ENCODE measurements at regions not wholly inside any gene's neighbourhood (a gene's known extent, or its start where the extent isn't known, plus 50 kb on each side); places are given as distances from the start of the nearest gene placed in this dataset.

DNA sequence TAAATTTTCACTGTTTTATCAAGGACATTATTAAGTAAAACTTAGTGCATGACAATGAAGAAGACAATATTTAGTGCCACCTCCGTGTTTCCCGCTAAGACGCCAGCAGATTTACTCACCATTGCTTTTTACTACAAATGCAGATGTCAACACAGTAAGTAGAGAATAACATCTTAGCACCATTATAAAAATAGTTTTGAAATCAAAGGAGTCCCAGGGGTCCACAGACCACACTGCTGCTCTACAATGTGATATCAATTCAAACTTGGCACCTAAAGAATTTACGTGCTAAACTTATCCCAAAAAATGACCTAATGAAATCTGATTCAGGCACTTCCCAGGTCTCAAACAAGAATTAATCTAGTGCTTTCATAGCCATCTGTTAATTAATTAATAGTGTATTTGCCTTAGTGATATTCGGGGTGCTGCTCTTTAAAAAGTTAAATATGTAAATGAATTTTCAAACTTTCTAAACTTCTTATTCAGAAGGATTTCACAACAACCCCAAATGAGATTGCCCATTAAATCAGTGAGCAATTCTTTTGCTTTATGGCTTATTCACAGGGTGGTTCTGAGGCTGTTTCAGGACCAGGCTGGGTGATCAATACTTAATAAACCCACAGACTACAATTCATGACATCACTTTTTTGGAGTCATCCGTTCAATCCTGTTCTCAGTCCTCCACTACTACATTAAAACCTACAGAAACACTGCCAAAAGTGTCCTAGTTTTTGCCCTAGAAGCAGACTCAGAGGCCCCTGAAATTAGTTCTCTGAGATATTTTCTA lies 161.3 kb upstream of the LMNTD1 start:
- H3K9ac ChIP-seq (ENCODE audit: insufficient read length, low read depth) = no peak overlapping the region
- no peaks in the 10 kb centered on the region for H3K36me3 ChIP-seq (ENCODE audit: insufficient read depth, insufficient read length, low read length)
- no peak for DNase-seq (ENCODE audit: low read depth, low spot score)
- no peaks in the 10 kb centered on the region for H3K4me1 ChIP-seq (ENCODE audit: insufficient read depth, insufficient read length)
- H3K4me3 ChIP-seq (ENCODE audit: insufficient read length, low read depth) = no peak overlapping the region
- TF ChIP-seq YY1 (IDR thresholded peaks at IDR 0.05; ENCODE audit: insufficient read depth, insufficient read length) (no peak), SUZ12 (IDR thresholded peaks at IDR 0.05; ENCODE audit: extremely low read depth, insufficient read depth, insufficient read length) (no peak)
- peaks cover 24% of the 10 kb centered on the region for H3K9me3 ChIP-seq (ENCODE audit: insufficient read depth, low read length)
- no peaks in the 10 kb centered on the region for H3K27me3 ChIP-seq (ENCODE audit: insufficient read depth, insufficient read length)

DNA sequence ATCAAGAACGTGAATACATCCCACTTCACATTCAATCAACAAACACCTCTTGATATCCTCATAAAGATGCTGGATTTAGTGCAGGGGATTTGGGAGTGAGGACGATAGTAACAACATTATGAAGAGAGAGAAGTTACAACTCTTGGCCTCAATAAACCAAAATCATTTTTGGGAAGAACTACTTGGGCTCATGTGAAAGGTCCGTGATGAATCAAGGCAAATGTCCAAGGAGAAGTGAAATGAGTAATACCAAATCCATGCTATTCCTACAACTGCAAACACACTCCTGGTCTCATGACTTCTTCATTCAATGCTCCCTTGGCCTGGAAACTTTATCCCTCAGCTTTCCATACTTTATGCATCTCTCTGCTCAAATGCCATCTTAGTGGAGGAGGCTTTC lies 162.0 kb upstream of the LMNTD1 start:
- H3K4me1 ChIP-seq (ENCODE audit: insufficient read depth, insufficient read length) = no peaks in the 10 kb centered on the region
- no peak overlapping the region for H3K9ac ChIP-seq (ENCODE audit: insufficient read length, low read depth)
- TF ChIP-seq SUZ12 (IDR thresholded peaks at IDR 0.05; ENCODE audit: extremely low read depth, insufficient read depth, insufficient read length) (no peak), YY1 (IDR thresholded peaks at IDR 0.05; ENCODE audit: insufficient read depth, insufficient read length) (no peak)
- H3K36me3 ChIP-seq (ENCODE audit: insufficient read depth, insufficient read length, low read length) = no peaks in the 10 kb centered on the region
- no peaks in the 10 kb centered on the region for H3K27me3 ChIP-seq (ENCODE audit: insufficient read depth, insufficient read length)
- peaks cover 16% of the 10 kb centered on the region for H3K9me3 ChIP-seq (ENCODE audit: insufficient read depth, low read length)
- no peak overlapping the region for H3K4me3 ChIP-seq (ENCODE audit: insufficient read length, low read depth)
- DNase-seq (ENCODE audit: low read depth, low spot score) = no peak

DNA sequence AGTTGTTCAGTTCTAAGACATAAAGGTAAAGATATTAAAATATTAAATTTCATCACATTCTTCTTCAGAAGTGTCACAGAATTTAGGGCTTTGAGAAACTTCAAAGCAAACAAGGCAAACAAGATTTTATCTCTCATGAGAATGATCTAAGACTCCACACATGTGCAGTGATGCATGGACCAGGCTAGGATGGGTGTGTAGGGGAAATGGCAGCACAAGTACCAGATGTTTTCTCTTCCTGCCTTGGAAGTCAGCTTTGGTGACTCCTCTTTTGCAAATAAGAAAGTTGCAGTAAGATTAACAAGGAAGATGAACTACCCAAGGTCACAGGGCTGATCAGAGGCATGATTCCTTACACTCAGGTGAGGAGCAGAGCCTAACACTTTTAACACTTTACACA lies 163.8 kb upstream of the LMNTD1 start:
- H3K9ac ChIP-seq (ENCODE audit: insufficient read length, low read depth) = no peak overlapping the region
- no peak overlapping the region for H3K4me3 ChIP-seq (ENCODE audit: insufficient read length, low read depth)
- H3K27me3 ChIP-seq (ENCODE audit: insufficient read depth, insufficient read length) = no peaks in the 10 kb centered on the region
- no peak for DNase-seq (ENCODE audit: low read depth, low spot score)
- H3K36me3 ChIP-seq (ENCODE audit: insufficient read depth, insufficient read length, low read length) = no peaks in the 10 kb centered on the region
- H3K9me3 ChIP-seq (ENCODE audit: insufficient read depth, low read length) = peaks cover 4% of the 10 kb centered on the region; the same call in 1 of the 2 replicates
- TF ChIP-seq ZNF274 (IDR thresholded peaks at IDR 0.05; ENCODE audit: low read depth, low read length) (no peak), SUZ12 (IDR thresholded peaks at IDR 0.05; ENCODE audit: extremely low read depth, insufficient read depth, insufficient read length) (no peak), YY1 (IDR thresholded peaks at IDR 0.05; ENCODE audit: insufficient read depth, insufficient read length) (no peak)
- H3K4me1 ChIP-seq (ENCODE audit: insufficient read depth, insufficient read length) = no peaks in the 10 kb centered on the region

DNA sequence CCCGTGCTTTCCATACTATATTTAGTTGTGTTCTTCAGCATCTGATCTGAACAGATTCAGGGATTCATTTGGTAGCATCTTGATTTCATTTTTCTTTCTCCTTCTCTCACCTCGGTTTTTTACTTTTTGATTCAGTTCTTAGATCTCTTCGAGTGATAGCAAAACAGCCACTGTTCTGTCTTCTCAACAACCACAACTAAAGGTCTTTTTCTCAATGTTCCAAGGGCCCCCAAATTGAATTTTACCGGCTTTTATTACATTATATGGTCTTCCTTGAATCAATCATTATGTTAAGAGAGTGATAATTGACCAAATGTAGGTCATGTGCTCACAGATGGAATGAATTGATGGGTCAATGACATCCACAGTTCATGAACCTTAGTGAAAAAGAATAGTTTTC lies 164.5 kb upstream of the LMNTD1 start:
- TF ChIP-seq YY1 (IDR thresholded peaks at IDR 0.05; ENCODE audit: insufficient read depth, insufficient read length) (no peak), ZNF274 (IDR thresholded peaks at IDR 0.05; ENCODE audit: low read depth, low read length) (no peak), SUZ12 (IDR thresholded peaks at IDR 0.05; ENCODE audit: extremely low read depth, insufficient read depth, insufficient read length) (no peak)
- Histone ChIP-seq H3K27me3 (ENCODE audit: insufficient read depth, insufficient read length) (no peaks in the 10 kb centered on the region), H3K4me1 (ENCODE audit: insufficient read depth, insufficient read length) (no peaks in the 10 kb centered on the region)

DNA sequence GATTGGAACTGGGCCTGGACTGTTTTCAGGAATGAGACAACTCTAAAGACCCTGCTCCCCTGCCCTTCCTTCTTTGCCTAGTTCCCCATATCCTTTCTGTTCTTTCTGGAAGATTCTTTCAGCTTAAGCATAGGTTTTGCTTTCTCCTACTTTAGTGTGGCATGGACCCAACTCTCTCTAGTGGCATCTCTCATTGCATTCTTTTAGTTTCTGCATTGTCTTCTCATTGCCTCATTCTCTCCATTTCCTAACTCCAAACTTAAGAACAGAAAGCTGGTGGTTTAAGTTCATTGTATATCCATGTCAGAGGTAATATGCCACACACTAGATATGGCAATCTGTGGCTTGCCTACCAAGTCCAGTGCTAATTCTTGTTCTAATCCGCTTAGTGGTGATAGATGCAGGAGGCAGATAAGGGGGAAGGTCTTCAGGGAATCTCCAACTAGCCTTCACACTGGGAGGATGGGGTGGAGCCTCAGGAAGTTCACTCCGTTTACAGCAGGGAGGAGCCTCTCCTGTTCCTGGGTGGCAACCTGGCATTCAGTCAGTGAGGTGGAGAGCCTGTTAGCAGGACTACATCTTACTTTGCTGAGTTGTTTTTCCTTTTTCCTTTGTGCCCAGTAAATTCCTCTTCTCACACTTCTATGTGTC lies 165.1 kb upstream of the LMNTD1 start:
- H3K9me3 ChIP-seq (ENCODE audit: insufficient read depth, low read length) = no peaks in the 10 kb centered on the region
- H3K27me3 ChIP-seq (ENCODE audit: insufficient read depth, insufficient read length) = no peaks in the 10 kb centered on the region
- TF ChIP-seq SUZ12 (IDR thresholded peaks at IDR 0.05; ENCODE audit: extremely low read depth, insufficient read depth, insufficient read length) (no peak), ZNF274 (IDR thresholded peaks at IDR 0.05; ENCODE audit: low read depth, low read length) (no peak), YY1 (IDR thresholded peaks at IDR 0.05; ENCODE audit: insufficient read depth, insufficient read length) (no peak)
- no peaks in the 10 kb centered on the region for H3K36me3 ChIP-seq (ENCODE audit: insufficient read depth, insufficient read length, low read length)
- no peaks in the 10 kb centered on the region for H3K4me1 ChIP-seq (ENCODE audit: insufficient read depth, insufficient read length)
- no peak overlapping the region for H3K9ac ChIP-seq (ENCODE audit: insufficient read length, low read depth)
- DNase-seq (ENCODE audit: low read depth, low spot score) = no peak
- no peak overlapping the region for H3K4me3 ChIP-seq (ENCODE audit: insufficient read length, low read depth)

More for the DNA sequence above, 164.5 kb upstream of the LMNTD1 start:
- Histone ChIP-seq H3K9me3 (ENCODE audit: insufficient read depth, low read length) (no peaks in the 10 kb centered on the region), H3K9ac (ENCODE audit: insufficient read length, low read depth) (no peak overlapping the region), H3K4me3 (ENCODE audit: insufficient read length, low read depth) (no peak overlapping the region), H3K36me3 (ENCODE audit: insufficient read depth, insufficient read length, low read length) (no peaks in the 10 kb centered on the region)
- no peak for DNase-seq (ENCODE audit: low read depth, low spot score)

DNA sequence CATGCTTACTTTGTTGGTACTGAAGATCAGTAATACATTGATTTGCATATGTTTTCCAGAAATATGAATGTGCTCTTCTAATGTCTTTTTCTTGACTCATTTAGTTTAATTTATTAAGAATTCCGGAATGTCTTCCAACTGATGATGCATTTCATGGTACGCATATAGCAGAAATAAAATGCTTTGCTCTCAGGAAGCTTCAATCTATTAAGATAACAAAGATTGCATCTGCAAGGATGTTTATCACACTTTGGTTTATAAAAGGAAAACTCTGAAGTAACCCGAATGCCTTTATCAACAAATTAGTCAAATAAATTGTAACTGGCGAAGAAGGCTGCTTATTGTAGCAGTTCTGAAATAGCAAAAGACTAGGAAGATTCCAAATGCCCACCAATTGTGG lies 166.4 kb upstream of the LMNTD1 start:
- Histone ChIP-seq H3K27me3 (ENCODE audit: insufficient read depth, insufficient read length) (no peaks in the 10 kb centered on the region), H3K4me3 (ENCODE audit: insufficient read length, low read depth) (no peak overlapping the region), H3K4me1 (ENCODE audit: insufficient read depth, insufficient read length) (no peaks in the 10 kb centered on the region), H3K9me3 (ENCODE audit: insufficient read depth, low read length) (no peaks in the 10 kb centered on the region), H3K36me3 (ENCODE audit: insufficient read depth, insufficient read length, low read length) (no peaks in the 10 kb centered on the region), H3K9ac (ENCODE audit: insufficient read length, low read depth) (no peak overlapping the region)
- no peak for DNase-seq (ENCODE audit: low read depth, low spot score)
- TF ChIP-seq ZNF274 (IDR thresholded peaks at IDR 0.05; ENCODE audit: low read depth, low read length) (no peak), SUZ12 (IDR thresholded peaks at IDR 0.05; ENCODE audit: extremely low read depth, insufficient read depth, insufficient read length) (no peak)

DNA sequence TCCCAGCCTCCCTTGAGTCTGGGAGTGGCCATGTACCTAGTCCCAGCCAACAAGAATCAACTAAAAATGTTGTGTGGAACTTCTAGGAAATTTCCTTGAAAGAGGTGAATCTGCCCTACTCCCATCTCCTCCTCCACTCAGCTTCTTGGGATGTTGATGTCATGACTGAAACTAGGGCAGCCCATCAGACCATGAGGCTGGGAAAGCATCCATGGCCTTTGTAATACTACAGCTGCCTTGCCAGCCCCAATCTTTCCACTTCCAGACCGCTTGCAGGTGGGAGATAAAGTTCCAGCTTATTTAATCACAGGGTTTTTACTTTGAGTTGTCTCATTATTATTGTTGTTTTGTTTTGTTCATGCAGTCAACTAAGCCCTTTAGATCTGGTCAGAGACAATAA lies 170.3 kb upstream of the LMNTD1 start:
- H3K27me3 ChIP-seq (ENCODE audit: insufficient read depth, insufficient read length) = no peaks in the 10 kb centered on the region
- H3K9me3 ChIP-seq (ENCODE audit: insufficient read depth, low read length) = no peaks in the 10 kb centered on the region
- TF ChIP-seq ZNF274 (IDR thresholded peaks at IDR 0.05; ENCODE audit: low read depth, low read length) = no peak
- TF ChIP-seq SUZ12 (IDR thresholded peaks at IDR 0.05; ENCODE audit: extremely low read depth, insufficient read depth, insufficient read length) = no peak
- TF ChIP-seq YY1 (IDR thresholded peaks at IDR 0.05; ENCODE audit: insufficient read depth, insufficient read length) = no peak
- no peaks in the 10 kb centered on the region for H3K36me3 ChIP-seq (ENCODE audit: insufficient read depth, insufficient read length, low read length)
- no peak for DNase-seq (ENCODE audit: low read depth, low spot score)
- no peaks in the 10 kb centered on the region for H3K4me1 ChIP-seq (ENCODE audit: insufficient read depth, insufficient read length)
- no peak overlapping the region for H3K9ac ChIP-seq (ENCODE audit: insufficient read length, low read depth)
- H3K4me3 ChIP-seq (ENCODE audit: insufficient read length, low read depth) = no peak overlapping the region
